GM23338 (cell line): ENCODE measurements at regions not wholly inside any gene's neighbourhood (a gene's known extent, or its start where the extent isn't known, plus 50 kb on each side); places are given as distances from the start of the nearest gene placed in this dataset.

Source experiments
- CREB1 ChIP-seq: fragments of 250-450 bp; sonication (Bioruptor Pico); IDR thresholded peaks from 2 replicates; pipeline ENCODE4 v1.5.0; 2020; ENCODE audit warnings: low read depth, mild to moderate bottlenecking, moderate library complexity
- ZNF331 ChIP-seq: fragments of 250-450 bp; sonication (Bioruptor Pico); IDR thresholded peaks from 2 replicates; pipeline ENCODE4 v1.5.0; 2020; ENCODE audit warnings: low read depth, mild to moderate bottlenecking, moderate library complexity

GRCh38 chr12:90456248-90456647 is 498.7 kb downstream of the CCER1 start:
- TF ChIP-seq ZNF331 (no peak), CREB1 (CRISPR knock-in tag) (no peak)
